ENCODE measurements at regions not wholly inside any gene's neighbourhood (a gene's known extent, or its start where the extent isn't known, plus 50 kb on each side); places are given as distances from the start of the nearest gene placed in this dataset.

GRCh38 chr10:78856421-78856820 lies 212.3 kb upstream of the ZMIZ1 start:
- H3K23ac ChIP-seq (ENCODE audit: low read depth, low read length, poor library complexity): no peak overlapping the region
- no peak overlapping the region for H2BK12ac ChIP-seq (ENCODE audit: low read length)
- no peak overlapping the region for H4K8ac ChIP-seq (ENCODE audit: low read depth, low read length)
- peaks cover 0 to 4% (median 0%) of the 10 kb centered on the region in 3 experiments for H3K27me3 ChIP-seq (ENCODE audit: control insufficient read depth in 3 of 3, insufficient read depth in 3 of 3, low read depth in 1 of 3, low read length in 3 of 3)
- no peaks in the 10 kb centered on the region for H3K9me3 ChIP-seq (replicated peaks in 1 of 2; ENCODE audit: control insufficient read depth in 2 of 2, insufficient read depth in 1 of 2, low read depth in 1 of 2, low read length in 2 of 2)
- no peak for DNase-seq (ENCODE audit: low spot score)
- no peak overlapping the region for H3K4me2 ChIP-seq (ENCODE audit: insufficient read depth, low read length, poor library complexity, severe bottlenecking)
- no peaks in the 10 kb centered on the region for H3K79me1 ChIP-seq (ENCODE audit: low read depth, low read length)
- peaks cover 0 to 13% of the 10 kb centered on the region in 2 donors for H3K4me1 ChIP-seq (ENCODE audit: control insufficient read depth in 2 of 2, insufficient read depth in 1 of 2, low read depth in 1 of 2, low read length in 2 of 2)
- no peak overlapping the region for H2BK15ac ChIP-seq (ENCODE audit: low read length)
- H3K9ac ChIP-seq (ENCODE audit: low read depth, low read length, poor library complexity): no peak overlapping the region
- no peak overlapping the region for H2AFZ ChIP-seq (ENCODE audit: low read length)
- H2BK120ac ChIP-seq (ENCODE audit: low read depth, low read length): no peak overlapping the region
- H3K18ac ChIP-seq (ENCODE audit: low read length): no peak overlapping the region
- no CpG with 5 or more reads among the region's 1 CpG for WGBS, 2 donors (ENCODE audit: extremely low coverage in 2 of 2, insufficient read length in 2 of 2, insufficient replicate concordance in 1 of 2)
- no peak overlapping the region for H2BK5ac ChIP-seq (ENCODE audit: low read length)
- no peak overlapping the region for H3K4ac ChIP-seq (ENCODE audit: low read length)
- no peak overlapping the region for H3K27ac ChIP-seq (replicated peaks; ENCODE audit: low read length)
- no peaks in the 10 kb centered on the region for H3K36me3 ChIP-seq (replicated peaks in 1 of 2; ENCODE audit: control insufficient read depth in 2 of 2, insufficient read depth in 2 of 2, low read length in 2 of 2)
- H4K91ac ChIP-seq (ENCODE audit: low read depth, low read length, poor library complexity): peak overlapping the region; percentile 5
- no peak overlapping the region for H2AK5ac ChIP-seq (ENCODE audit: low read depth, low read length)
- H3K14ac ChIP-seq (ENCODE audit: low read length): no peak overlapping the region
- no peak overlapping the region for H3K4me3 ChIP-seq (ENCODE audit: low read length in 2 of 2)

- Histone ChIP-seq H3K79me1 (ENCODE audit: low read depth, low read length) (no peaks in the 10 kb centered on the region), H4K8ac (ENCODE audit: low read depth, low read length) (no peak overlapping the region), H2BK15ac (ENCODE audit: low read length) (no peak overlapping the region), H2AFZ (ENCODE audit: low read length) (no peak overlapping the region), H3K27ac (replicated peaks; ENCODE audit: low read length) (no peak overlapping the region), H2BK5ac (ENCODE audit: low read length) (no peak overlapping the region), H3K4me1 (ENCODE audit: control insufficient read depth in 2 of 2, insufficient read depth in 1 of 2, low read depth in 1 of 2, low read length in 2 of 2) (peaks cover 0 to 6% of the 10 kb centered on the region in 2 donors), H2BK120ac (ENCODE audit: low read depth, low read length) (no peak overlapping the region), H3K9ac (ENCODE audit: low read depth, low read length, poor library complexity) (no peak overlapping the region), H2BK12ac (ENCODE audit: low read length) (no peak overlapping the region), H3K18ac (ENCODE audit: low read length) (no peak overlapping the region), H2AK5ac (ENCODE audit: low read depth, low read length) (no peak overlapping the region), H3K36me3 (replicated peaks in 1 of 2; ENCODE audit: control insufficient read depth in 2 of 2, insufficient read depth in 2 of 2, low read length in 2 of 2) (no peaks in the 10 kb centered on the region), H3K9me3 (replicated peaks in 1 of 2; ENCODE audit: control insufficient read depth in 2 of 2, insufficient read depth in 1 of 2, low read depth in 1 of 2, low read length in 2 of 2) (no peaks in the 10 kb centered on the region), H3K23ac (ENCODE audit: low read depth, low read length, poor library complexity) (no peak overlapping the region), H3K4me3 (ENCODE audit: low read length in 2 of 2) (no peak overlapping the region), H3K27me3 (ENCODE audit: control insufficient read depth in 3 of 3, insufficient read depth in 3 of 3, low read depth in 1 of 3, low read length in 3 of 3) (peaks cover 0 to 4% (median 0%) of the 10 kb centered on the region in 3 experiments), H3K4ac (ENCODE audit: low read length) (no peak overlapping the region), H3K4me2 (ENCODE audit: insufficient read depth, low read length, poor library complexity, severe bottlenecking) (no peak overlapping the region), H4K91ac (ENCODE audit: low read depth, low read length, poor library complexity) (no peak overlapping the region), H3K14ac (ENCODE audit: low read length) (no peak overlapping the region)
- DNase-seq (ENCODE audit: low spot score): no peak
- WGBS, 2 donors (ENCODE audit: extremely low coverage in 2 of 2, insufficient read length in 2 of 2, insufficient replicate concordance in 1 of 2): no CpG with 5 or more reads among the region's 3 CpGs
These were observed 211.6 kb upstream of the ZMIZ1 start for GRCh38 chr10:78857193-78857592.

GRCh38 chr10:78859266-78859665 lies 209.5 kb upstream of the ZMIZ1 start:
- H3K79me1 ChIP-seq (ENCODE audit: low read depth, low read length): no peaks in the 10 kb centered on the region
- no peak overlapping the region for H3K4ac ChIP-seq (ENCODE audit: low read length)
- H3K4me1 ChIP-seq (ENCODE audit: control insufficient read depth in 2 of 2, insufficient read depth in 1 of 2, low read depth in 1 of 2, low read length in 2 of 2): peaks cover 0 to 6% of the 10 kb centered on the region in 2 donors
- no peak overlapping the region for H4K91ac ChIP-seq (ENCODE audit: low read depth, low read length, poor library complexity)
- H3K23ac ChIP-seq (ENCODE audit: low read depth, low read length, poor library complexity): no peak overlapping the region
- H3K18ac ChIP-seq (ENCODE audit: low read length): no peak overlapping the region
- H2AFZ ChIP-seq (ENCODE audit: low read length): no peak overlapping the region
- H3K9me3 ChIP-seq (replicated peaks in 1 of 2; ENCODE audit: control insufficient read depth in 2 of 2, insufficient read depth in 1 of 2, low read depth in 1 of 2, low read length in 2 of 2): no peaks in the 10 kb centered on the region
- H3K9ac ChIP-seq (ENCODE audit: low read depth, low read length, poor library complexity): no peak overlapping the region
- H3K4me3 ChIP-seq (ENCODE audit: low read length in 2 of 2): no peak overlapping the region
- no peak overlapping the region for H2BK12ac ChIP-seq (ENCODE audit: low read length)
- H3K36me3 ChIP-seq (replicated peaks in 1 of 2; ENCODE audit: control insufficient read depth in 2 of 2, insufficient read depth in 2 of 2, low read length in 2 of 2): no peaks in the 10 kb centered on the region
- H2BK5ac ChIP-seq (ENCODE audit: low read length): no peak overlapping the region
- no peak overlapping the region for H4K8ac ChIP-seq (ENCODE audit: low read depth, low read length)
- no peak overlapping the region for H3K4me2 ChIP-seq (ENCODE audit: insufficient read depth, low read length, poor library complexity, severe bottlenecking)
- no peak overlapping the region for H2BK15ac ChIP-seq (ENCODE audit: low read length)
- H3K27me3 ChIP-seq (ENCODE audit: control insufficient read depth in 3 of 3, insufficient read depth in 3 of 3, low read depth in 1 of 3, low read length in 3 of 3): peaks cover 0 to 4% (median 0%) of the 10 kb centered on the region in 3 experiments
- H3K27ac ChIP-seq (replicated peaks; ENCODE audit: low read length): no peak overlapping the region
- no peak for DNase-seq (ENCODE audit: low spot score)
- H2AK5ac ChIP-seq (ENCODE audit: low read depth, low read length): no peak overlapping the region
- H2BK120ac ChIP-seq (ENCODE audit: low read depth, low read length): no peak overlapping the region
- no peak overlapping the region for H3K14ac ChIP-seq (ENCODE audit: low read length)
- no CpG with 5 or more reads among the region's 5 CpGs for WGBS, 2 donors (ENCODE audit: extremely low coverage in 2 of 2, insufficient read length in 2 of 2, insufficient replicate concordance in 1 of 2)

GRCh38 chr10:78859769-78860168 lies 209.0 kb upstream of the ZMIZ1 start:
- Histone ChIP-seq H3K4ac (ENCODE audit: low read length) (no peak overlapping the region), H2BK12ac (ENCODE audit: low read length) (no peak overlapping the region), H3K27ac (replicated peaks; ENCODE audit: low read length) (no peak overlapping the region), H4K91ac (ENCODE audit: low read depth, low read length, poor library complexity) (no peak overlapping the region), H2BK120ac (ENCODE audit: low read depth, low read length) (no peak overlapping the region), H3K4me1 (ENCODE audit: control insufficient read depth in 2 of 2, insufficient read depth in 1 of 2, low read depth in 1 of 2, low read length in 2 of 2) (peaks cover 0 to 6% of the 10 kb centered on the region in 2 donors), H3K14ac (ENCODE audit: low read length) (no peak overlapping the region), H4K8ac (ENCODE audit: low read depth, low read length) (no peak overlapping the region), H3K9me3 (replicated peaks in 1 of 2; ENCODE audit: control insufficient read depth in 2 of 2, insufficient read depth in 1 of 2, low read depth in 1 of 2, low read length in 2 of 2) (no peaks in the 10 kb centered on the region), H2AK5ac (ENCODE audit: low read depth, low read length) (no peak overlapping the region), H3K4me3 (ENCODE audit: low read length in 2 of 2) (no peak overlapping the region), H2BK5ac (ENCODE audit: low read length) (no peak overlapping the region), H2BK15ac (ENCODE audit: low read length) (no peak overlapping the region), H3K18ac (ENCODE audit: low read length) (no peak overlapping the region), H3K79me1 (ENCODE audit: low read depth, low read length) (no peaks in the 10 kb centered on the region), H3K4me2 (ENCODE audit: insufficient read depth, low read length, poor library complexity, severe bottlenecking) (no peak overlapping the region), H3K23ac (ENCODE audit: low read depth, low read length, poor library complexity) (no peak overlapping the region), H3K9ac (ENCODE audit: low read depth, low read length, poor library complexity) (no peak overlapping the region), H3K36me3 (replicated peaks in 1 of 2; ENCODE audit: control insufficient read depth in 2 of 2, insufficient read depth in 2 of 2, low read length in 2 of 2) (no peaks in the 10 kb centered on the region), H3K27me3 (ENCODE audit: control insufficient read depth in 3 of 3, insufficient read depth in 3 of 3, low read depth in 1 of 3, low read length in 3 of 3) (peaks cover 0 to 4% (median 0%) of the 10 kb centered on the region in 3 experiments), H2AFZ (ENCODE audit: low read length) (no peak overlapping the region)
- DNase-seq (ENCODE audit: low spot score): no peak
- WGBS, 2 donors (ENCODE audit: extremely low coverage in 2 of 2, insufficient read length in 2 of 2, insufficient replicate concordance in 1 of 2): no CpG with 5 or more reads among the region's 5 CpGs

Measured in neuronal stem cell (in vitro differentiated cells).